GM12878 (cell line): ENCODE measurements at regions not wholly inside any gene's neighbourhood (a gene's known extent, or its start where the extent isn't known, plus 50 kb on each side); places are given as distances from the start of the nearest gene placed in this dataset.

ENCODE experiments used
- ATAC-seq: fragments of 200-7000 bp; cut with Tn5 transposase; 3 replicates; pipeline ENCODE4 v1.9.1; 2020; ENCODE audit warnings: mild to moderate bottlenecking, moderate library complexity
- BruUV-seq: library from RNA; stranded (reverse); fragments of 400-500 nt; replicated peaks from 2 replicates; lab custom pipeline; 2021; lab: Mats Ljungman, UMichigan
- CTCF ChIA-PET: fragments of 300-600 bp; sonication (Branson Sonifier 250); formaldehyde crosslinking; extraction: SDS; loops from one replicate; lab custom pipeline; 2021; ENCODE audit warnings: inconsistent platforms; lab: Yijun Ruan, JAX
- POLR2A ChIA-PET: fragments of 350-600 bp; formaldehyde crosslinking; extraction: SDS; loops from one replicate; lab custom pipeline; 2021; ENCODE audit warnings: inconsistent platforms; lab: Charles Lee
- RAD21 ChIA-PET: fragments of 300-600 bp; sonication (Branson Sonifier 250); formaldehyde crosslinking; loops from one replicate; lab custom pipeline; 2023; ENCODE audit warnings: antibody characterized with exemption; ENCODE audit not compliant: unreplicated experiment; lab: Charles Lee
- SMC1A ChIA-PET: fragments of 300-600 bp; sonication (Branson Sonifier 250); formaldehyde crosslinking; loops from one replicate; lab custom pipeline; 2023; ENCODE audit not compliant: unreplicated experiment, uncharacterized antibody; lab: Charles Lee
- DNase-seq: peaks from one replicate; pipeline ENCODE4 v3.0.0-alpha.2; 2011; ENCODE audit warnings: low read depth, low spot score
- FAIRE-seq: peaks from 3 replicates; lab custom pipeline; 2011; peaks lifted over from hg19 to GRCh38; lab: Jason Lieb, UNC
- H2AFZ ChIP-seq: 2 replicates; pipeline ENCODE4 v1.6.0; 2011; ENCODE audit warnings: low read depth, low read length, control low read depth; ENCODE audit not compliant: control insufficient read depth
- H3K27ac ChIP-seq: 2 replicates; pipeline ENCODE4 v1.5.1; 2011; ENCODE audit warnings: control low read depth; ENCODE audit not compliant: control insufficient read depth, insufficient read depth
- H3K27me3 ChIP-seq, 2 experiments: replicated peaks in 1 of 2; 2 replicates each; pipeline versions ENCODE4 v1.6.0 to v1.6.1; 2011; ENCODE audit warnings: low read length in 1 of 2; ENCODE audit not compliant: control insufficient read depth in 2 of 2, insufficient read depth in 2 of 2
- H3K36me3 ChIP-seq, 2 experiments: 2 replicates each; pipeline ENCODE4 v1.5.1; 2011; ENCODE audit warnings: low read length in 1 of 2; ENCODE audit not compliant: control insufficient read depth in 2 of 2, insufficient read depth in 2 of 2
- H3K4me1 ChIP-seq: 2 replicates; pipeline ENCODE4 v1.6.1; 2011; ENCODE audit warnings: mild to moderate bottlenecking, low read length, moderate library complexity, mixed read lengths; ENCODE audit not compliant: control insufficient read depth, insufficient read depth
- H3K4me2 ChIP-seq: 2 replicates; pipeline ENCODE4 v1.6.0; 2011; ENCODE audit warnings: control low read depth; ENCODE audit not compliant: control insufficient read depth, insufficient read depth
- H3K4me3 ChIP-seq: fragments of 200-600 bp; sonication (generic); 2 replicates; pipeline ENCODE4 v1.5.1; 2016
- H3K79me2 ChIP-seq: 2 replicates; pipeline ENCODE4 v1.6.0; 2011; ENCODE audit warnings: low read length; ENCODE audit not compliant: control insufficient read depth, insufficient read depth
- H3K9ac ChIP-seq: 2 replicates; pipeline ENCODE4 v1.8.0; 2011; ENCODE audit warnings: low read length, control low read depth, mixed read lengths; ENCODE audit not compliant: control insufficient read depth, insufficient read depth
- H3K9me3 ChIP-seq: replicated peaks from 3 replicates; pipeline ENCODE4 v1.5.1; 2011; ENCODE audit warnings: mild to moderate bottlenecking, low read length; ENCODE audit not compliant: control insufficient read depth, insufficient read depth
- H4K20me1 ChIP-seq: 2 replicates; pipeline ENCODE4 v1.6.0; 2011; ENCODE audit not compliant: control insufficient read depth, insufficient read depth
- CEBPB ChIP-seq, 2 experiments: fragments of 150-350 bp in 1 of 2; IDR thresholded peaks; 2 replicates each; pipeline ENCODE4 v1.6.1; 2012 to 2014; ENCODE audit warnings: low read depth in 2 of 2, low read length in 2 of 2, borderline replicate concordance in 1 of 2, inconsistent platforms in 1 of 2
- MEF2B ChIP-seq: fragments of 450-650 bp; IDR thresholded peaks from 2 replicates; pipeline ENCODE4 v1.6.1; 2018; ENCODE audit warnings: mild to moderate bottlenecking, moderate library complexity; ENCODE audit not compliant: partially characterized antibody, poor library complexity, severe bottlenecking
- NFYB ChIP-seq: IDR thresholded peaks from 2 replicates; pipeline ENCODE4 v1.6.1; 2011; ENCODE audit warnings: low read depth, mild to moderate bottlenecking, low read length, improper control_type of control experiment, moderate library complexity; ENCODE audit not compliant: insufficient read depth
- RELA ChIP-seq: fragments of 450-650 bp; IDR thresholded peaks from 2 replicates; pipeline ENCODE4 v1.8.0; 2014; ENCODE audit warnings: borderline replicate concordance; ENCODE audit not compliant: partially characterized antibody
- STAT3 ChIP-seq: IDR thresholded peaks from 2 replicates; pipeline ENCODE4 v1.6.1; 2011; ENCODE audit warnings: low read depth, low read length, improper control_type of control experiment
- TCF3 ChIP-seq: IDR thresholded peaks from 2 replicates; pipeline ENCODE4 v1.6.1; 2012; ENCODE audit warnings: low read depth, mild to moderate bottlenecking, low read length, borderline replicate concordance; ENCODE audit not compliant: insufficient read depth
- ZNF384 ChIP-seq: IDR thresholded peaks from 2 replicates; pipeline ENCODE4 v1.6.1; 2012; ENCODE audit warnings: low read depth, mild to moderate bottlenecking, low read length, improper control_type of control experiment, borderline replicate concordance
- WGBS: methylation state at CpG from one replicate; pipeline ENCODE4 v1.1.6; 2016; ENCODE audit warnings: low lambda C conversion rate; ENCODE audit not compliant: insufficient replicate concordance, insufficient coverage; ENCODE audit errors: missing lambda C conversion rate; 5-methylcytosine and 5-hydroxymethylcytosine counted together
- in situ Hi-C: fragments of 300-500 bp; cut with MboI; formaldehyde crosslinking; loops from 9 replicates; pipeline ENCODE4 v1.14.3; 2018; ENCODE audit warnings: mixed read lengths
- intact Hi-C: fragments of 100-400 bp; cut with micrococcal nuclease; formaldehyde crosslinking; loops from one replicate; pipeline ENCODE4 v1.14.2; 2022; ENCODE audit not compliant: unreplicated experiment
- TF ChIP-seq, protein P1 (sequence below): fragments of 450-650 bp; formaldehyde crosslinking; IDR thresholded peaks from 2 replicates; pipeline ENCODE4 v1.4.0; 2022; ENCODE audit warnings: mild to moderate bottlenecking, moderate library complexity
- TF ChIP-seq, protein P2 (sequence below): IDR thresholded peaks from 2 replicates; pipeline ENCODE4 v1.6.1; 2012; ENCODE audit warnings: low read depth, low read length, improper control_type of control experiment
- TF ChIP-seq, protein P3 (sequence below): fragments of 450-650 bp; formaldehyde crosslinking; IDR thresholded peaks from 2 replicates; pipeline ENCODE4 v1.5.0; 2022; ENCODE audit warnings: mild to moderate bottlenecking, missing genetic modification characterization
- TF ChIP-seq, protein P4 (sequence below): IDR thresholded peaks from 2 replicates; pipeline ENCODE4 v1.6.1; 2012; ENCODE audit warnings: low read depth, low read length, improper control_type of control experiment

DNA sequence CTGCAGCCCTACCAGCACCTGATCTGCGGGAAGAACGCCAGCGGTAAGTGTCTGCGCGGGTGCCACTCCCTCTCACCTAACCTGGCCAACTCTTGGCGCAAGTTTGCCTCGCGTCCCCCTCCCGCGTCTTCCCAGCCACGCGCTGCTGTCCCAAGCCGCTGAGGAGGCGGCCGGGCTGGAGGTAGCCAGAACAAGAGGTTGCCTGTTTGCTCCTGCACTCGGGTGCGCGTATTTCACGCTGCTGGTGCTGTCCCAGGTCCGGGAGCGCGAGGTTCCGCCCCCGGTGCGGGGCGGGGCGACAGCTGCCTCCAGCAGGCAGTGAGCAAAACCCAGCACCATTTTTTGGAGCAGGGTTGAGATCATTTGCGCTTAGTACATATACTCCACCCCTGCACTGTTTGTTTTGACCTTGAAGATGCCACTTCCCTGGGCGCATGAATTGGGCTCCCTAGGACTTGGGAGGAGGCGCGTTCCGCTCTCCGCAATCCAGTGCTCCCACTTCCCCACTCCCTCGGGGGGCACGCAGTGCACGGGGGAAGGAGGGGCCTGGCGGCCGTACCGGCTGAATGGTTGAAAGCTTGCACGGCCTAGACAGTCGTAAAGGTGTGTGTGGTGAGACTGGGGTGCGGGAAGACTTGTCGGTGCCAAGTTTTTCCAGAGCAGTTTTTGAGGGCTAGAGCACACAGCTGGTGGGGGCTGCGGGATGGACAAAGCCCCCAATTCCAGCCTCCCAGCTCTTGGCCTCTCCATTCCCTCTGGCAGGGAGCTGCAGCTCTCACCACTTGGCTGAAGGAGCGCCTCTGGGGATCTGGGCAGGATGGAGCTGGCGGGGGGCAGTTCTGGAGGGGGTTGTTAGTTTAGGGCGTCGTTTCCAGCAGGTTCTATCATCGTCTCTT, 226.9 kb upstream of the CRY1 start (continued):
- TF ChIP-seq MEF2B (no peak), RELA (no peak), CEBPB (IDR thresholded peaks at IDR 0.05; ENCODE audit: borderline replicate concordance in 1 of 2, low read depth in 2 of 2, low read length in 2 of 2) (no peak)
- TF ChIP-seq, protein P1, sequence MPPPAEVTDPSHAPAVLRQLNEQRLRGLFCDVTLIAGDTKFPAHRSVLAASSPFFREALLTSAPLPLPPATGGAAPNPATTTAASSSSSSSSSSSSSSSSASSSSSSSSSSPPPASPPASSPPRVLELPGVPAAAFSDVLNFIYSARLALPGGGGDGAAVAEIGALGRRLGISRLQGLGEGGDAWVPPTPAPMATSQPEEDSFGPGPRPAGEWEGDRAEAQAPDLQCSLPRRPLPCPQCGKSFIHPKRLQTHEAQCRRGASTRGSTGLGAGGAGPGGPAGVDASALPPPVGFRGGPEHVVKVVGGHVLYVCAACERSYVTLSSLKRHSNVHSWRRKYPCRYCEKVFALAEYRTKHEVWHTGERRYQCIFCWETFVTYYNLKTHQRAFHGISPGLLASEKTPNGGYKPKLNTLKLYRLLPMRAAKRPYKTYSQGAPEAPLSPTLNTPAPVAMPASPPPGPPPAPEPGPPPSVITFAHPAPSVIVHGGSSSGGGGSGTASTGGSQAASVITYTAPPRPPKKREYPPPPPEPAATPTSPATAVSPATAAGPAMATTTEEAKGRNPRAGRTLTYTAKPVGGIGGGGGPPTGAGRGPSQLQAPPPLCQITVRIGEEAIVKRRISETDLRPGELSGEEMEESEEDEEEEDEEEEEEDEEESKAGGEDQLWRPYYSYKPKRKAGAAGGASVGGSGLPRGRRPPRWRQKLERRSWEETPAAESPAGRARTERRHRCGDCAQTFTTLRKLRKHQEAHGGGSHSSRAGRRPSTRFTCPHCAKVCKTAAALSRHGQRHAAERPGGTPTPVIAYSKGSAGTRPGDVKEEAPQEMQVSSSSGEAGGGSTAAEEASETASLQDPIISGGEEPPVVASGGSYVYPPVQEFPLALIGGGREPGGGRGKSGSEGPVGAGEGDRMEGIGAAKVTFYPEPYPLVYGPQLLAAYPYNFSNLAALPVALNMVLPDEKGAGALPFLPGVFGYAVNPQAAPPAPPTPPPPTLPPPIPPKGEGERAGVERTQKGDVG: no peak

DNA sequence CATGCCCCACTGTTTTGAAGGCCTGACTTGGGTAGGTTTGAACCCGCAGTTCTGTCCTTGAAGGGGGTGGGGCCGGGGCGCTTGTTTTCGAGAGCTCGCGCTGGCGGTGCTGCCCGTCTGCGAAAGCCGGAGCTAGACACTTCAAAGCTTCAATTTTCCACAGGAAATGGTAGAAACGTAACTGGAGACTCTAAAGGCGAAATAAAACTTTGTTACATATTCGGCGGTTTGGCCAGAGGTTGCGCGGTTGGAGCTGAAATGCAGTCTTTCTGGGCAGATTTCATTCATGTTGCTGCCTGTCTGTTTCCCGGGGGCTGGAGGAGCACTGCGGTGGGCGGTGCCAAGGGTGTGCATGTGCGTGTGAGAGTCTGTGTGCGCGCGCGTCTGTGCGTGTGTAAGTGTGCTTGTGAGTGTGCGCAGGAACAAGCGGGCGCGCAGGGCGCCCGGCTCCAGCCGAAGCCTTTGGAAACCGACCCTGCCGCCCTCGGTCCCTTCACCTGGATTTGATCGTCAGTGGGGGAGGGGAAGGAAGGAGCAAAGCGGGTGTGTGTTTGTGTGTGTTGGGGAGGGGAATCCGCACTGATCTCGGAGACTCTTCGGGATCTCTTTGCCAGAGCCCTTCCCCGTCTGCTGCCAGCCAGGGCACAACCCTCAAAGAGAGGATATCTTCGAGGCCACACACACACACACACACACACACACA, 227.7 kb upstream of the CRY1 start:
- intact Hi-C loops: no loop called here
- H3K27me3 ChIP-seq: peaks cover 14 to 16% of the 10 kb centered on the region in 2 experiments
- no peak overlapping the region for H3K27ac ChIP-seq
- ATAC-seq (no peak), FAIRE-seq (no peak), DNase-seq (no peak)
- no peaks in the 10 kb centered on the region for H3K4me1 ChIP-seq
- H4K20me1 ChIP-seq: no peaks in the 10 kb centered on the region
- H2AFZ ChIP-seq: no peak overlapping the region
- H3K79me2 ChIP-seq: no peaks in the 10 kb centered on the region
- no peak overlapping the region for H3K9ac ChIP-seq
- no peak overlapping the region for H3K4me2 ChIP-seq
- 4% methylated on average over 42 of the region's 42 CpGs for WGBS
- no peak overlapping the region for H3K4me3 ChIP-seq
- RAD21 ChIA-PET: no interaction called here
- CTCF ChIA-PET: no interaction called here
- no peaks in the 10 kb centered on the region for H3K36me3 ChIP-seq
- in situ Hi-C loops: no loop called here
- POLR2A ChIA-PET: no interaction called here
- SMC1A ChIA-PET: no interaction called here
- BruUV-seq: no TSS peak
- no peaks in the 10 kb centered on the region for H3K9me3 ChIP-seq
- TF ChIP-seq ZNF384: no peak
- TF ChIP-seq TCF3: no peak
- TF ChIP-seq, protein P2, sequence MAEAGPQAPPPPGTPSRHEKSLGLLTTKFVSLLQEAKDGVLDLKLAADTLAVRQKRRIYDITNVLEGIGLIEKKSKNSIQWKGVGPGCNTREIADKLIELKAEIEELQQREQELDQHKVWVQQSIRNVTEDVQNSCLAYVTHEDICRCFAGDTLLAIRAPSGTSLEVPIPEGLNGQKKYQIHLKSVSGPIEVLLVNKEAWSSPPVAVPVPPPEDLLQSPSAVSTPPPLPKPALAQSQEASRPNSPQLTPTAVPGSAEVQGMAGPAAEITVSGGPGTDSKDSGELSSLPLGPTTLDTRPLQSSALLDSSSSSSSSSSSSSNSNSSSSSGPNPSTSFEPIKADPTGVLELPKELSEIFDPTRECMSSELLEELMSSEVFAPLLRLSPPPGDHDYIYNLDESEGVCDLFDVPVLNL: no peak
- TF ChIP-seq, protein P3, sequence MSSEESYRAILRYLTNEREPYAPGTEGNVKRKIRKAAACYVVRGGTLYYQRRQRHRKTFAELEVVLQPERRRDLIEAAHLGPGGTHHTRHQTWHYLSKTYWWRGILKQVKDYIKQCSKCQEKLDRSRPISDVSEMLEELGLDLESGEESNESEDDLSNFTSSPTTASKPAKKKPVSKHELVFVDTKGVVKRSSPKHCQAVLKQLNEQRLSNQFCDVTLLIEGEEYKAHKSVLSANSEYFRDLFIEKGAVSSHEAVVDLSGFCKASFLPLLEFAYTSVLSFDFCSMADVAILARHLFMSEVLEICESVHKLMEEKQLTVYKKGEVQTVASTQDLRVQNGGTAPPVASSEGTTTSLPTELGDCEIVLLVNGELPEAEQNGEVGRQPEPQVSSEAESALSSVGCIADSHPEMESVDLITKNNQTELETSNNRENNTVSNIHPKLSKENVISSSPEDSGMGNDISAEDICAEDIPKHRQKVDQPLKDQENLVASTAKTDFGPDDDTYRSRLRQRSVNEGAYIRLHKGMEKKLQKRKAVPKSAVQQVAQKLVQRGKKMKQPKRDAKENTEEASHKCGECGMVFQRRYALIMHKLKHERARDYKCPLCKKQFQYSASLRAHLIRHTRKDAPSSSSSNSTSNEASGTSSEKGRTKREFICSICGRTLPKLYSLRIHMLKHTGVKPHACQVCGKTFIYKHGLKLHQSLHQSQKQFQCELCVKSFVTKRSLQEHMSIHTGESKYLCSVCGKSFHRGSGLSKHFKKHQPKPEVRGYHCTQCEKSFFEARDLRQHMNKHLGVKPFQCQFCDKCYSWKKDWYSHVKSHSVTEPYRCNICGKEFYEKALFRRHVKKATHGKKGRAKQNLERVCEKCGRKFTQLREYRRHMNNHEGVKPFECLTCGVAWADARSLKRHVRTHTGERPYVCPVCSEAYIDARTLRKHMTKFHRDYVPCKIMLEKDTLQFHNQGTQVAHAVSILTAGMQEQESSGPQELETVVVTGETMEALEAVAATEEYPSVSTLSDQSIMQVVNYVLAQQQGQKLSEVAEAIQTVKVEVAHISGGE: no peak
- TF ChIP-seq, protein P4, sequence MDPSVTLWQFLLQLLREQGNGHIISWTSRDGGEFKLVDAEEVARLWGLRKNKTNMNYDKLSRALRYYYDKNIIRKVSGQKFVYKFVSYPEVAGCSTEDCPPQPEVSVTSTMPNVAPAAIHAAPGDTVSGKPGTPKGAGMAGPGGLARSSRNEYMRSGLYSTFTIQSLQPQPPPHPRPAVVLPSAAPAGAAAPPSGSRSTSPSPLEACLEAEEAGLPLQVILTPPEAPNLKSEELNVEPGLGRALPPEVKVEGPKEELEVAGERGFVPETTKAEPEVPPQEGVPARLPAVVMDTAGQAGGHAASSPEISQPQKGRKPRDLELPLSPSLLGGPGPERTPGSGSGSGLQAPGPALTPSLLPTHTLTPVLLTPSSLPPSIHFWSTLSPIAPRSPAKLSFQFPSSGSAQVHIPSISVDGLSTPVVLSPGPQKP: no peak
- TF ChIP-seq STAT3: no peak
- TF ChIP-seq NFYB: no peak
